ENCODE measurements at regions not wholly inside any gene's neighbourhood (a gene's known extent, or its start where the extent isn't known, plus 50 kb on each side); places are given as distances from the start of the nearest gene placed in this dataset.

GRCh38 chr19:28964500-28964899, 248.5 kb downstream of the UQCRFS1 start:
- TF ChIP-seq CBX5 (IDR thresholded peaks at IDR 0.05; ENCODE audit: low read depth) (no peak), CBFB (IDR thresholded peaks at IDR 0.05; ENCODE audit: low read depth) (no peak), POLR2AphosphoS5 (IDR thresholded peaks at IDR 0.05; ENCODE audit: low read length) (no peak), POLR2A (IDR thresholded peaks at IDR 0.05; ENCODE audit: low read depth, low read length) (no peak), HDAC2 (IDR thresholded peaks at IDR 0.05) (no peak), EZH2 (IDR thresholded peaks at IDR 0.05; ENCODE audit: borderline replicate concordance, control insufficient read depth, low read depth, low read length) (no peak)
- TF ChIP-seq, protein P1, sequence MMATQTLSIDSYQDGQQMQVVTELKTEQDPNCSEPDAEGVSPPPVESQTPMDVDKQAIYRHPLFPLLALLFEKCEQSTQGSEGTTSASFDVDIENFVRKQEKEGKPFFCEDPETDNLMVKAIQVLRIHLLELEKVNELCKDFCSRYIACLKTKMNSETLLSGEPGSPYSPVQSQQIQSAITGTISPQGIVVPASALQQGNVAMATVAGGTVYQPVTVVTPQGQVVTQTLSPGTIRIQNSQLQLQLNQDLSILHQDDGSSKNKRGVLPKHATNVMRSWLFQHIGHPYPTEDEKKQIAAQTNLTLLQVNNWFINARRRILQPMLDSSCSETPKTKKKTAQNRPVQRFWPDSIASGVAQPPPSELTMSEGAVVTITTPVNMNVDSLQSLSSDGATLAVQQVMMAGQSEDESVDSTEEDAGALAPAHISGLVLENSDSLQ (IDR thresholded peaks at IDR 0.05), result no peak
